NCI-H446 treated with DMSO at 0.1 percent for 48 hours (cell line): ENCODE measurements at regions not wholly inside any gene's neighbourhood (a gene's known extent, or its start where the extent isn't known, plus 50 kb on each side); places are given as distances from the start of the nearest gene placed in this dataset.

ENCODE experiments used
- DNase-seq: peaks from one replicate; lab custom pipeline; 2025; lab: John Stamatoyannopoulos, UW

DNA sequence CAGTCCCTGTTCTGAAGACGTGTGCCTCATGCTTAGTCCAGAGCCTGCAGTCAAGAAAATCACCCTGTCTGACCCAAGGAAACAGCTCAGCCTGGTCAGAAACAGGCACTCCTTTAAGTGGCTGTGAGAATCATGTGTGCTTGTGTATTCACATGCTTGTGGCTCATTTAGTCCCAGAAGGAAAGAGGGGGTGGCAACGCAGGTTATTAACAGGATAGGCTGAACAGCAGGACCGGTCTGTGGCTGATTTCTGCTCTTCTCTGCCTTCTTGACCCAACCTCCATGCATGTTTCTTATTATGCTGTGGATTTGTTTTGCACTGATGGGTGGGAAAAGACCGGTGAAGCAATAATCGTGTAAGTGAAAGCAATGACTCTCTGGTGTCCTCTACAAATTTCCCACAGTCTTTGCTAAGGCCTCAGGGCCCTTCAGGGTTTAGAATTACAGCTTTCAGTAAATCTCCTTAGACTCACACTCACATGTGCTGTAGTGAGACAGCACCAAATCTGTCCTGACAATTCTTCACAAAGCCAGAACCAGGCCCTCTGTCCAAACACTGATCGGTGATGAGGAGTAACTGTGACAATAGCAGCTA is 288.1 kb downstream of the ETS1 start:
- DNase-seq, result no peak

DNA sequence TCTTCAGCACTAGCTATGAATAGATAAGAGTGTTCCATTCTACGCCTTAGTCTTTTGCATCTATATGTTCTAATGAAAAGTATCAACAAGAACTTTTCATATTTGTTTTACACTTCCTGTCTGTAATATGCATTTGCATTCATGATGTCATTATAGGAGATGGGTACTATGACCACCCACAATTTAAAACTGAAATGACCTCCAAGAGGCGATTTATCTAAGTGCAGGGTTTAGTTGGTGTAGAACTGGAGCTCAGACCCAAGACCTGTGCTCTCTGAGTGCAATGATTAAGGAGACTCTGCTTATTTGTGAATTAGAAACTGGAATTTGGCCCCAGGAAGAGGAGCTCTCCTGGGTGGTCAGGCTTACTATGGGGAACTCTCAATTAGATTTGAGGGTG is 289.1 kb downstream of the ETS1 start:
- DNase-seq, result no peak

DNA sequence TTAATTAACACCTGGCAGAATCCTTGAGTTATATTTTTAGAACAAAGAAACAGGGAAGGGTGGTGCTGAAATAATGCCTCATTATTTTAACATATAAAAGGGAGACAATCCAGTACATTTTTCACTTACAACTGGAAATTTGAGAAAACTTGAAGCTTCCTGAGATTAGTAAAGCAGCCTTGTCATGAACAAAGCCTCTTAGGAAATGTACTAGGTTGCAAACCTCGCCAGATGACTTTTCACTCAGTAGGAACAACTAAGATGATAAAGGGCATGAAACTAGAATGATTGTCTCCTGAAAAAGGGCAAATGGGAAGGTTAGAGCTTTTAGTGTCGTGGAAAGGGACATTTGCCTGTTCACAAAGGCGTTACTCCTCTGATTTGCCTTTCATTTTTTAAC is 289.6 kb downstream of the ETS1 start:
- no peak for DNase-seq

DNA sequence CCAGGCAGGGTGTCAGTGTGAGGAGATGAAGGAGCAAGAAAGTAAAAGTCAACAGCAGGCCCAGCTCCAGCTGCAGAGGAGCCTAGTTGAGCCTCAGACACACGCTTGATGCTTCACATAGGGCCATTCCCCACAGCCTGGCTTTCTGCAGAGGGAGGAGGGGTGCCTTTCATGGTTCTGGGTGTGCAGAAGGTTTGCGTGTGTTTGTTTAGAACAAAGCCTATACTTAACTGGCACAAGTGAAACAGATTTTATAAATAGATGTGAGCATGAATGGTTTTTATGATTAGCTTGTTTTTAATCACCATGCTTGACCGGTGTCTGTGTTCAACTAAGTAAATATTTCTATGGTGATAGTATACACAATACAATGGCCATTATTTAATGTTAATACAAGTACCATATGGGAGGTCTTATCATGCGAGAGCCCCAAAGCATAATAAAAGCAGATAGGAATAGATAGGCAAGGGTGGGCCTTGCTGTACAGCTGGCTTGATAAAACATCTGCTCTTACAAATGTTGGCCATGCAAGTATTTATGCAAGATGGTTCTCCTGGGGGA is 290.2 kb downstream of the ETS1 start:
- no peak for DNase-seq

DNA sequence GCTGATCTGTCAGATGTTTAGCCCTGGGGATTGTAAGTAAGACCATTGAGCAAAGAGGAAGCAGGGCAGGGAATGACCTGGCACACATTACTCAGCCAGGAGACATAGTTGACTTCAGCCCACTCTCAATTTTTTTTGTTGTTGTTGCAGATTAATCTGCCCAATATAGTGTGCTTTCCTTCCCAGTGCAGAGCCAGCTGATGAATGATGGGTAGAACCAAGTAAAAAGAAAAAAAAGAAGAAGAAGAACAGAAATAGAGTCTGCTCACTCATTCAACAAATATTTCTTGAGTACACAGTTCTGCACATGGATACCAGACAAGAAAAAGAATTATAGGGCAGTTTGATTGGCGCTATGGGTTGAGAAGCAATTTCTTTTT is 292.7 kb downstream of the ETS1 start:
- DNase-seq, result no peak

DNA sequence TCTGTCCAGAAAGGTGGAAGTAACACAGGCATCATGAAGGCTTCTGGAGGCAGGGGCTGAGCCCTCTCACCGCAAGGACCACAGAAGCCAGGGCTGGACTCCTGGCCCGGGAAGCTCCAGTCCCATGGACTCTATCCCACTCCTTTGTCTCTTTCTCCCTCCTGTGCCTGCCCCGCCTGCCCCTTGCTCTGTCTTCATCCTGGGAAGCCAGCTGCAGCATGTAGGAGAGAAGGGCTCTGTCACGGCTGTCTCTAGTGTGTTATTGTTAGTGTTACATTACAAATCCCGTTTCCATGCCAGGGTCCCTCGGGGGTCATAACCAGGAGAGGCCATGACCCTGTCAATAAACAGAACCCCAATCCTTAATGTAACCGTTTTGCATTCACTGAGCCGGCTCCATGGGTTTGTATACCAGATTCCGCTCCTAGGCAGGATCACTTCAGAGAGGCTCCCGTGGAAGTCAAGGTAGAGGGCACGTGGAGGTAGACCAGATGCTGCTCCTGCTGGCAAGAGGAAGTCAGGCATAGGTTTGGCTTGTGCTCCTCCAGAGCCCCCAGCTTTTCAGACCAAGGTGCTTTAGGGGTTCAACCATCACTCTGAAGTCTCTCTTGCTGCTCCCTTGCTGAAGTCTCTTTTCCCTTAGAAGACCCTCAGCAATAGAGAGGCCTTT is 293.2 kb downstream of the ETS1 start:
- no peak for DNase-seq

DNA sequence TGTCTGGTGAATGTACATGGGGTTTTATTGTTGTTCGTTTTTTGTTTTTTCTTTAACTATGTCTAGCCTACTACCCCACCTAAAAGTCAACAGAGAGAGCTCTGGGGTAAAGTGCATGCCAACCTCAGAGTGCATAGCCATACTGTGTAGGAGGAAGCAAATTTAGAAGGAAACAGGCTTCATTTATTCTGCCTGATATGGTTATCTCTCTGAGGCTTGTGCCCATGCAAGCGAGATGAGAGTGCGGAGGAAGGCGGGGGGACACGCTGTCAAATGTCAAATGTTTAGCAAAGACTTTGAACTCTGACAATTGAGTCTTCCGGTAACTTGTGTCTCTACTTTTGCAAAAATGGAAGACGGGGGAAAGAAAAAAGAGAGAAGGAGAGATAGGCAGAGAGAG is 295.5 kb downstream of the ETS1 start:
- DNase-seq, result no peak

DNA sequence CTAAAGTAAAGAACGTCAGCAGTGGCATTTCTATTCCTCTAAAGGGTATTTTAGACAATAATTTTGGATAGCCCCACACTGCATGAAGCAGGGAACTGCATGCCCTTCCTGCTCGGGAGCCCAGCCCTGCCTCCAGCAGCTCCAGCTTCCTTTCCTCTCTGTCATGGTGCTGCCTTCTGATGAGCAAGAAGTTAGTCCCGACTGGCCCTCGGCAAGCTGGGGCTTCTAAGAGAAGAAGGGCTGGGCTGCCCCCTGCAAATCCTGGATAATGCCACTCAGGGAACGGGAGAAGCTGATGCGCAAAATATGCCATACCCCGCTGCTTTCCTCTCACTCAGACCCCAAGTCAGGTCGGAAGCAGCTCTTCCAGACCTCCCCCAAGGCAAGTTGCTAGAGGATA is 296.4 kb downstream of the ETS1 start:
- DNase-seq, result no peak

DNA sequence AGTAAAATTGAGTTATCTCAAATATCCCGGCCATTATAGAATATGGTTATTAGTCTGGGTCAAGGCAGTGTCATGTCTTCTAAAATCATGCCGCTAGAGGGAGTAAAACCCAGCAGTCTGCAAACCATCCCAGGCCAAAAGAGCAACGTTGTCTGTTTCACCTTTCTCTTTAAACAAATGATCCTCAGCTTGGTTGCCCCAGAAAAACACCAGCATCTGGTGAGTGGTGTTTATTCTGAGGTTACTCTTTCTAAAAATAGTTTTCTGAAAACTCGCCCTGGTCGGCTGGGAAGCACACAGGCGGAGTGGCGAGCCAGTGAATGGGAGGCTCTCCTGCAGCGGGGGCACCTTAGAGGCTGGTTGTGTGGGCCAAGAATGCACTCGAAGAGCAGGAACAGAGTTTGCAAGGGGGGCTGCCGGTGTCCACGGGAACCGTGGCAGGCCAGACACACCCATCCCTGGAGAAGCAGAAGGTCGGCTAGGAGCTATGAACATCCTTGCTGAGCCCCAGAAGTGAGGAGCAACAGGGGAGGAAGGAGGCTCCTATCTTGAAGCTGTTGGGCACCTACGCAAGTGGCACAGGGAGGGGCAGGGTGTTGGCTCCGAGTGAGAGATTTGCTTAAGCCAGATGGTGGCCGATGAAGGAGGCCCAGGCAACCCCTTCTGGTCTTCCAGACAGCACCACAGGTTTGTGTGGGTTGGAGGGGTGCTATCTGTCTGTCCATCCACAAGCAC is 297.1 kb downstream of the ETS1 start:
- no peak for DNase-seq

DNA sequence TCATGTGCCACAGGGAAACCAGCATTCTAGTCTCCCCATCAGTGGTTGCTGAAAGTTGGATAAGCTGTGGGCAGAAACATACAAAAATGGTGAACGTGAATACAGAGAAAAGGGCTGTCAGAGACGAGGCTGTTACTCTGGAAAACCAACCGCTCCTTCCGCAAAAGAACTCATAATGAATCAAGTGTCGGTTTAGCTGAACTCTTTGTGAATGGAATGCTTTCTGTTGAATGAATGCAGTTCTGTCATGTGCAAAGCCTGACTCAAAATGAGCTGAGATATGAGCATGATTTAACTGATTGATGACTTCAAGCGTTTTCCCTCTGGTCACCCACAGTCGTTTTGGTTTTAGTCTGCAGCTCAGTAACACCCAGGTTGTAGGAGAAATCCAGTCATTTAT is 298.3 kb downstream of the ETS1 start:
- DNase-seq, result no peak

DNA sequence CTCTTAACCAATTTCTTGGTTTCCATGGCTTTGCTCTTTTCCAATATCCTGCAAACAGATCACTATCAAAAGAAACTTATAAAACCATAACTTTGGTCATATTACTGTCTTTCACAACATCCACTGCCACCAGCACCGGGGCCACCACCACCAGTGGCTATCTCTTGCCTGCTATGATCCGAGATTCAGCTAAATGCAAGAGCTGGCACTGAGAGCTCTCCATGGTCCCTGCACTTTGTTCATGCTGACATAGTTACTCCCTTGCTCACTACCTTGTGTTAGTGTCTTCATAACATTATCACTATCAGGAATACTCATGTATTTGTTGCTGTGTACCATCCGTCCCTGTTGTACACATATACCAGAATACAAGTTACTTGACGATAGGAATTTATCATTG is 299.0 kb downstream of the ETS1 start:
- DNase-seq, result no peak

DNA sequence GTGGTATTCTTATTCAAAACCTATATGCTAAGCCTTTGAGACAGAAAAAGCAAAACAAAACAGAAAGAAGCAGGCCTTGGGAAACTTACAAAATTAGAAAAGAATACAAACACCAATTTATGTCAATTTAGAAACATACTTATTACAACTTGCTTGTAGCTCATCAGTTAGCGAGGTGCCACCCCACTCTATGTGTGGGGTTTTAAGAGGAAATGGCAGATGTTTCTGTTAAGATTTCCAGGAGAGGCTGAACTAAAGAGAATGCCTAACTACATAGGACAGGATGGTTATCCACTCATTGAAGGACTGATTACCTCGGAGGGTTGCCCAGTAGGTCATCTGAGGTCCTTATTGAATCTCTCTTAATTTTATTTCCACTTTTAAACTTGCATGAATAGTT is 302.0 kb downstream of the ETS1 start:
- DNase-seq, result no peak

DNA sequence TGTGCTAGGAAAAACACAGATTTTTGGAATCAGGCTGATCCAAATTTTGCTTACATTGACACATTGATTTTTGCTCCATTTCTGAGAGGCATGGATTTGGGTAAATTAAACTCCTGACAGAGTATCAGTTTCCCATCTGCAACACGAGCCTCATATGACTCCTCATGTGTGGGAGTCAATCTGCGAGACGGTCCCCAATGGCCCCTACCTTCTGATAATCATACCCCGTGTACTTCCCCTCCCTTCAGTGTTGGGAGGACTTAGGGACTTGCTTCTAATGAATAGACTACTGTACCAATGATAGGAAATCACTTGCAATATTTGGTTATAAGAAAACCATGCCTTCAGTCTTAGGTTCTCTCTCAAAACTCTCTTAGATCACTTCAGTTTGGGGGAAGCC is 302.7 kb downstream of the ETS1 start:
- DNase-seq, result no peak

DNA sequence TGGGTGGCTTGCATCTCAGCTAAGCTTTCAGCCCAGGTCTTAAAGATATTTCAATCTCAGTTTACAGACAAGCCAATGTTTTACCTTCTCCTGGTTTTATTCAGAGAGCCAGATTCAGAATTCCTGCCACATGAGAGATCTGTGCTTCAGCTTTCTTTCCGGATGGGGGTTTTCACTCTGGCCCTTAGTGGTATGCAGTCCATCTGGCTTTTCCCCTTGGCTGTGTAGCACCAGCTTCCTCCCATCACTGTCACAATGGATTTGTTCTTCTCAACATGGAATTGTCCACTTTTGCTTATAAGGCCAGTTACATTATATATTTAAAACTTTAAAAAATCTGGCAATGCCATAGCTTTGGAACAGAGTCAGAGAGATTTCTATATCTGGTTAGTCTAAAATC is 303.9 kb downstream of the ETS1 start:
- no peak for DNase-seq

DNA sequence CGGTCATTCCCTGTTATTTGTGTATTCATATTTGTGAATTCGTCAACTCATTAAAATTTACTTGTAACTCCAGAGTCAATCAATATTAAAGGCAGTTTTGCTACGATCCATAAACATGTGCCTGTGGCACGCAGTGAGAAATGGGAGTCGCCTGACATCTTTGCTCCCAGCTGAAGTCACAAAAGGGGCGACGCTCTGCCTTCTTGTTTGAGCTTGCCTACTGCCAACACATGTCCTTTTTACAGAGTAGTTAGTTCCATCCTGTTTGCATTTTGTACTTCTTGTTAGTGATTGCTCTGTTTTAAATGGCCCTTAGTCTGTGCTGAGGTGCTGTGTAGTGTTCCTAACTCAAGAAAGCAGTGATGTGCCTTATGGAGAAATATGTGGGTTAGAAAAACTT is 305.3 kb downstream of the ETS1 start:
- DNase-seq, result no peak

DNA sequence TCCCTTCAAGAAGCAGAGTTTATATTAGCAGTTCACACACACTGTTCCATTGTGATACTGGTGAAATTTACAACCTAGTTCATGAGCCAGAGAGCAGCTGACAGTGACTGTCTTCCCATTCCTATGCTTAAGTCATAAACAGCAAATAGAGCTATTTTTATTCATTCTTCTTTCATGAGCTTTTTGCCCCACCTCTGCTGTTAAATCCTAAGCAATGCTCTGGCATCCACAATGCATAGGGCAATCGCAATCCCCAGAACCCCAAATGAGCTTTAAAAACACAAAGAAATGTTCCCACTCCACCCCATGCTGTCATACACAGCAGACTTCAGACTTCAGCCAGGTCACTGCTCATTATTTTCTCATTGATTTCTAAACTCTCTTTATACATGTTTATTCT is 307.5 kb downstream of the ETS1 start:
- no peak for DNase-seq

DNA sequence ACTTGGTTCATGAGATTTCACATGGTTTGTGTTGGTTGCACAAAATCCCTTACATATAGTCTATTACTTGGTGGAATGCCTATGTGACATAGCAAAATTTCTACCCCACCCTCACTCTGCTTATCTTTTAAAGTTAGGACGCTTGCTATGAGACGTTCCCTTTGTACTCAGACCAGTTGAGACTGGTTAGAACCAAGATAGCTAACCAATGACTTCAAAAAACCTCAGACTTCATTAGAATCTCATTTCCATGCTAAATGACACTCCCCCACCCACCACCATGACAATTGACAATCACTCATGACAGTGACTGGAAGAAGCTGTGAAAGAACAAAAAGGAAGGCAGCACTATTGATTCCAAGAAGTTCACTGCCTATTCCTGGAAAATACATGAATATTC is 313.6 kb downstream of the ETS1 start:
- DNase-seq, result no peak

DNA sequence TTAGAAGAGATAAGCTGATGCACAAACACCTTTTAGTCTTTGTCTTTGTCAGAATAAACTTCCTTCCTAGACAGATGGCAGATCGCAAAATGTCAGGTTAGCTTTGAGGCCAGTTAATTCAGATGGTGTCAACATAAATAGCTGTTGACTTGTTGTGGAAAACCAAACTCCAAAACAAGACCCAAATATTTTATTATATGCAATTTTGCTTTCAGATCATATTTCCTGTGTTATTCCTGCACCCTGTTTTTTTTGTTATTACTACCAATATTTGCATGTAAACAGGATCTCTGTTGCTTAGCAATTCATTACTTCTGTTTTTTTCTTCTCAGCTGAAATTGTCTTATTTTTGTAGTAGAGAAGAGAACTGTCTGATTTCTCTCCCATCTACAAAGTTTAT is 316.0 kb downstream of the ETS1 start:
- no peak for DNase-seq

DNA sequence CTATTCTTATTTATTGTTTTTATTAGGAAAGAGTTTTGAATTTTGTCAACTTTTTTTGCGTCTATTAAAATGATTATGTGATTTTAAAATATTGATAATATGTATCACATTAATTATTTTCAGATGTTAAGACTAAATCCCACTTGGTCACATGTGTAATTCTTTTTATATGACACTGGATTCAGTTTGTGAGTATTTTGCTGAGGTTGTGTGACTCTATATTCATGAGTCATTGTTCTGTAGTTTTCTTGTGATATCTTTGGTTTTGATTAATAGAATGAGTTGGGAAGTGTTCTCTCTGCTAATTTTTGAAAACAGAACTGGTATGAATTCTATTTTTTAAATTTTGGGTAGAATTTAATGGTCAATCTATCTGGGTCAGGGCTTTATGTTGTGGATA is 317.9 kb downstream of the ETS1 start:
- no peak for DNase-seq

DNA sequence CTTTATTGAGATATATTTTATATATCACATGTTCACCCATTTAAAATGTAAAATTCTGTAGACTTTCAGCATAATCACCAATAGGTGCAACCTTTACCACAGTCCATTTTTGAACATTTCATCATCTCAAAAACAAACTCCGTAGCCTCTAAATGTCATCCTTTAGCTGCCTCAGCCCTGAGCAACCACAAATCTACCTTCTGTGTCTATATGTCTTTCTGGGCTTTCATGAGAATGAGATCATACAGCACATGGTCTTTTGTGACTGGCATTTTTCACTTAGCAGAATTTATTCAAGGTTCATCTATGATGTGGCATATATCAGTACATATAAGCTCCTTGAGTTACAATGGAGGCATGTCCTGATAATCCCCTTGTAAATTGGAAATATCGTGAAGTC is 320.5 kb downstream of the ETS1 start:
- no peak for DNase-seq

DNA sequence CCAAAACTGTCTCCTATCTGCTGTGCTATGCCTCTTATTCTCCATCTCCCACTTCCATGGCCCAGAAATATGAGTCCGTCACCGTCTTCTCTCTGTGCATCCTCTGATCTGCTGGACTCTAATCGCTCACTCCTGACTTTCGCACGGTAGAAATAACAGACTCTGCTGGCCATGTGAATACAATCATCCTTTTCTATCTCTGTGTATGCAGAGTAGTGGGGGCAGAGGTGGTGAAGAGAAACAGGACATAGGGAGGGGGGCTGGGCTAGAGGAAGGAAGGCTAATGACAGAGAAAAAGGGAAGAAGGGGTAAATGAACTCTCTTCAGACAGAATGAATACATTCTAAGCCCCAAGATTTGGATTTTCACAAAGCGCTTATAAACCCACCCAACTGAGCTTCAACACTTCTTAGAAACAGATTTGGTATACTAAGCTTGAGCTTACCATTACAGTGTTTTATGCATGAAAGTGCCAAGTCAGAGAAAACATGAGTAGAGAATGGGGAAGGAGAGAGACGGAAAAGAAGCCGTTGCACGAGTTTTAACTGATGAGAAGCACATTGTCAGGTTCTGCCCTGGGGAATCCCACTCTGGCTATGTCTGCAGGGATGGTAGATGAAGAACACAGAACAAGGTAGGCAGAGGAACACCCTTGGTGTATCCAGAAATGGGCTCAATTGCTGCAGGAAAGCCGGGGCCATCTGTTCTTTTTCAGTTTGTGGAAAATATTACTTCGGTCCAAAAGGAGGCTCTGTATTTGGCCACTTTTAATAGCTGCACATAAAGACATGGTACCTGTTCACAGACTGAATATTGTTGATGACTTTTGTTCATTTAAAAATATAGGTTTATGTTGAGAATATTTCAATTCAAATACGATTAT is 324.7 kb downstream of the ETS1 start:
- no peak for DNase-seq

DNA sequence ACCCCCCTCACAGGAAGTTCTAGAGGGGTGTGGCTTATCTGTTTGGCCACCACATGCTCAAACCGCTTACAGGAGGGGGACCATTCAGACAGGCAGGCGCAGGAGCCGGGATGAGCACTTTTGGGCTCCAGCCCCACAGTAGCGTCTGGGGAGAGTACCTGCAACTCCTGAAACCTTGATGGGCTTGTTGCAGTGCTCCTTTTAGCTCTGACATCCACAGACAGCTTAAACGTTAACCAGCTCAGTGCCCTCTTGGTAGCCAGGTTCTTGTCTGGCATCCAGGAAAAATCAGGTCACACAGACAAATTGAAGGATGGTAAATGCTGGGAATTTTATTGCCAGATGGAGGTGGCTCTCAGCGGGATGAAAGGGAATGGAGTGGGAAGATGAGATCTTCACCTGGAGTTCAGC is 326.3 kb downstream of the ETS1 start:
- DNase-seq, result no peak
